HG03280 (cell line): ENCODE measurements at regions not wholly inside any gene's neighbourhood (a gene's known extent, or its start where the extent isn't known, plus 50 kb on each side); places are given as distances from the start of the nearest gene placed in this dataset.
"Not testable (repeated sequence)": the region's sequence is repeated elsewhere in the genome, so short reads cannot be mapped to it uniquely, and the experiment has no call there.

Experiments used
- ATAC-seq: cut with Tn5 transposase; IDR thresholded peaks from one replicate; pipeline ENCODE4 v1.9.1; 2021; ENCODE audit warnings: mild to moderate bottlenecking, moderate library complexity; ENCODE audit not compliant: unreplicated experiment

DNA sequence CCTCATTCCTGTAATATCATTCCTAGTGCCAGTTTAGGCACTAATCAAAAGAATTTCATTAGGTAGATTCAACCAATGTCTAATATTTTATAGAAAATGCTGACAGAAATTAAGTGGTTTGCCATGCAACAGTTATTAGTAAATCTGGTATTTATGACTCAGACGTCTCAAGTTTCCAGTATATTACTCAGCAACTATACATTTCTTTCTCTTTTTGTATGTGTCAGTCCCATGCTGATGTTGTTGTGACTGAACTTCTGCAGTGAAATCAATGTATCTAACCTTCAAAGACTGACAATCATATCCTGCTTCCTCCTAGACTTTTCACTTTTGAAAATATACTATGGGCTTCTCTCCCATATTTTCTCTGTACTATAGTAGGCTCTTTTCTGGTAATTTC is 822.5 kb downstream of the NR2F1-AS1 start:
- ATAC-seq, result no peak

DNA sequence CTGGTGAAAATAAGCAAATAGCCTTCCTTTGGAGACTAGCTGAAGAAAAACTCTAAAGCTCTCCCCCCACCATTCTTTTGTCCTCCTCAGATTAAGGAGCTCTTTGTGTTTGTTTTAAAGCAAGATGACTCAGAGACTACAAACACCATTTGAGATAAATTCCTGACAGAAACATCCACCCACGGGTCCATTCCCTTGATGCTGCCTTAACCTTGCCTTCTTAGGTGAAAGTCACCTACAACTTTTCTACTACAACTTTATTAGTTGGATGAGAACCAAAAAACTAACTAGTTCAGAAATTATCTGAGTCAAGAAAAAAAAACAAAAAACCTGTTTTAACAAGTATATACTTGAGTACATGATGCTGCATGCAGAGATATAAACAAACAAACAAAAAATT is 831.1 kb downstream of the NR2F1-AS1 start:
- no peak for ATAC-seq

DNA sequence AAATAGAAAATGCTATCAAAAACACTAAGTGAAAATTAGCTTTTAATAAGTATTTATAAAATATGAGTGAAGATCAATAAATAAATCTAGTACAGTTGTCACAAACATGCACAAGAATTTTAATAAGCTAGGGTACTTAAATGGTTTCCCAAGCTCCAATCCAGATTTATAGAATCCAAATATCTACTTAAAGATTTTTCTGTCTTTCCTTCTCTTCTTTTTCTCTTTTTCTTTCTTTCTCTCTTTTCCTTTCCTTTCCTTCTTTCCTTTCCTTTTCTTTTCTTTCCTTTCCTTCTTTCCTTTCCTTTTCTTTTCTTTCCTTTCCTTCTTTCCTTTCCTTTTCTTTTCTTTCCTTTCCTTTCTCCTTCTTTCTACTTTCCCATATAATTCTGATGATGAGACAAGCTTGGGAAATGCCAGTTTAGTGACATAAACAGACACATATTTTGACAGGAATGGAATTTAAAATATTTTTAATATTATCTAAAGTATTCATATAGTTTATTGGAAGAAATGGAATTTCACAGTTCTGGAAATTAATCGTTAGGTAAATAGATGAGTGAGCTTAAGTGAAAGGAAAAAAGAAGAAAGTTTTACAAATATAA is 832.8 kb downstream of the NR2F1-AS1 start:
- no peak for ATAC-seq

DNA sequence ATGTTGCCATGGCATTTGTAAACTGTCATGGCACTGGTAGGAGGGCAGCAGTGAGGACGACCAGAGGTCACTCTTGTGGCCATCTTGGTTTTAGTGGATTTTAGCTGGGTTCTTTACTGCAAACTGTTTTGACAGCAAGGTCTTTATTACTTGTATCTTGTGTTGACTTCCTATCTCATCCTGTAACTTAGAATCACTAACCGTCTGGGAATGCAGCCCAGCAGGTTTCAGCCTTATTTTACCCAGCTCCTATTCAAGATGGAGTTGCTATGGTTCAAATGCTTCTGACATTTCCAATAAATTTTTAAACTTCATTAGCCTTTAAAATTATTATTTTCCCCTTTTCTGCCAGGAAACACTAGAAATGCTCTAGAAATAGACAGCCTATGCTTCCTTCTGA is 839.1 kb downstream of the NR2F1-AS1 start:
- ATAC-seq, result no peak

DNA sequence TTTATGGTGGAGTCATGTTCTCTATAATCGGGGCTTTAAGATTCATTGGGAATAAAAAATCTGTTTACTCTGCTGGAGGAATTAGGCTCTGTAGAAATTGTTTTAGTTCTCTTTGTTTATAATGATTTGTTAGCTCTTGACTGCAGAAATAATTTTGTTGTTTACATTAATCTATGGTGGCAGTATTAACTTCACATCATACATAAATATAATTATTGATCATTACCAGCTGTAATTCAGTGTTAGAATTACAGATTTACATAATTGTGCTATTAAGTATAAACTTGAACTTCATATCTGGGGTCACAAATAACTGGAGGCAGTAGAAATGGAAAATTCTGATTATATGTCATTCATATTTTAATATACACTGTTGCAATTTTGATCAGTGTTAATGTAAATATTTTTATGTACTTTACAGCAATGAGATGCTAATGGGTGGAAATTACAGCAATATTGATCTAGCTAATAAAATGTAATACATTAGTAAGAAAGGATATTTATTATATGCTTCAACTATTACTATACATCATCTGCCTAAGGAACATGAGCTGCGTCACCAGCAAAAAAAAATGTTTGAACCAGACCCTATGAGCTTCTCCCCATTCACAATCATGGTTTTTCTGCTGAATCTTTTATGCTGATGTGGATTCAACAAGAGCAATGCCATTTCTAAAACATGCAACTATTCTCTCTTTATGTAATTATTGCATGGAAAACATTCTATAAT is 846.6 kb downstream of the NR2F1-AS1 start:
- no peak for ATAC-seq

DNA sequence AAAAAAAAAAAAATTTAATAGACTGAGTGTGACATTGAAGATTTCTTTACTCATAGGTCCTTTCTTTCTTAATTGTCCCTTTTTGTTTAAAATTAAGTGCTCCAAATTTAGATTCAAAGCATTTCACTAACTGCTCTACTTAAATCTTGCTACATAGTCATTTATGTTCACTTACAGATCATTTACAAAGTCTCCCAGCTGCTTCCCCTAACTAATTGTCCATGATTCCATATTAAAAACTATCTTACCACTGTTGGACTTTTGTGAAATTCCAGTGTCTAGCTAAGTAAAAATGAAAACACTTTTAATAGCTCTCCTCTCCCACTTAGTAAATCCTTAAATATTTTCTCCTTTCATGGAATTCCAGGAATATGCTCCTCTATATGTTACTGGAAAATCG is 850.5 kb downstream of the NR2F1-AS1 start:
- no peak for ATAC-seq

DNA sequence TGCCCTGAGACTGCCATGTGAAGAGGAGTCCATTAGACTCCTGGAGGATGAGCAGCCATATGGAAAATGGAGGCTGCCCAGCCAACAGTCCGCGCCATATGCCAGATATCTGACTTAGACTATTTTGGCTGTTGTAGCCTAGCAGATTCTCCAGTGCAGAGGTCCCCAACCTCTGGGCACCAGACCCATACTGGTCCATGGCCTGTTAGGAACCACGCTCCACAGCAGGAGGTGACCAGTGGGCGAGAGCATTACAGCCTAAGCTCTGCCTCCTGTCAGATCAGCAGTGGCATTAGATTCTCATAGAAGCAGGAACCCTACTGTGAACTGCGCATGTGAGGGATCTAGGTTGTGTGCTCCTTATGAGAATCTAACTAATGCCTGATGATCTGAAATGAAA is 851.9 kb downstream of the NR2F1-AS1 start:
- ATAC-seq, result no peak

DNA sequence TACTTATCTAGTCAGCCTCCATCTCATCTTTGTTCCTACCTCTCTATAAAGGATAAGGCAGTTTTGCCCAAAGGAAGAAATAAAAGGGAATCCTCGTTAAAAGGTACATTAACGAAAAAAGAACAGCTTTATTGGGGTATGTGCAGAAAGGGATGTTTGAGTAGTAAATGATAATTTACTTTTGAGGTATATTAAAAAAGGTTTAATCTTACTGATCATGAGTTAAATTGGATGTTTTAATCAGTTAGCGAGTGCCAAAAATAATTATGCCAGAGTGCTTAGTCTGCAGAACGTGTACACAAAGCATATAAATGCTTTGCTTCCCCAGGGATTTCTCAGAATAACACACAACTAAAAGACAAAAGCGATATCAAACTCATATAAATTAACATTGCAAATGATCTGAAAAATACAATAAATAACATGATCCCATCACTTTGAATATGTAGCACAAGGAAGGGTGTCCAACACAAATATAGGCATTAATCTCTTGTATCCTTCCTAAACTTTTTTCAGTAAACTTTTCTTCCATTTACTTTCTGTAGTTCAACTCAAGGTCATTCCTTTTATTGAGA is 865.0 kb downstream of the NR2F1-AS1 start:
- ATAC-seq, result no peak

DNA sequence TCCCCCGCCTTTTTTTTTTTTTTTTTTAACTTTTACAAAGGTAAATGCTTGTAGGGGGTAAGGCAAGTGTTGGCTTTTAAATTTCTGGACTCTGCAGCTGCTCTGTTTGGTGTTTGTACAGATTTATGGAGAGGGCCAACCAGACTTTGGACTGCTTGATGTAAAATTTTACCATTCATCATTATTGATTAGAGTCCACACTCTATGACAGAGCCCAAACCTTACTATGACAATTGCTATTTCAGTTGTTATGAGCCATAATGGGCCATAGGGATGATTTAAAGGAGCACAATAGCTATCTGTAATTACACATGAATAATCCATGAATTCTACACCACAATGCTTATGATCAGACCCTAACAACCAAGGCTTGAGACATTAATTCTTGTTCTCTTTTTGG is 867.2 kb downstream of the NR2F1-AS1 start:
- ATAC-seq, result no peak

DNA sequence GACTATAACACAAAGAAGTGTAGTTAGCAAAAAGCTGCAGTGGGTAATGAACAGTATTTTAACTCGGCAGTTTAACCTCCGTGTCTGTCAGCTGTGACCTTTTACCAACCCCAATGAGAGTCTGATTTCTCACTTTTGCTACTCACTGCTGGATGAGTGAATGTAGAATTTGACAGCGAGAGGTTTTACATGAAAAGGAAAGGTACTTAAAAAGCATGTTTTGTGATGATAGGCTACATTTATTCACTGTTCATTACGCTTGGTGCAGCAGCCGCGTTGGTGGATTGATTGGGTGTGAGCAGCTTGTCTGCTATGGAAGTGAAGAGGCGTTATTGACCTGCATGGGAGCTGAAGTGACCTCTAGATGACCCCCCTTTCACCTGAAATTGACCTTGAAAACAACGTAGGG is 867.7 kb downstream of the NR2F1-AS1 start:
- ATAC-seq, result no peak

DNA sequence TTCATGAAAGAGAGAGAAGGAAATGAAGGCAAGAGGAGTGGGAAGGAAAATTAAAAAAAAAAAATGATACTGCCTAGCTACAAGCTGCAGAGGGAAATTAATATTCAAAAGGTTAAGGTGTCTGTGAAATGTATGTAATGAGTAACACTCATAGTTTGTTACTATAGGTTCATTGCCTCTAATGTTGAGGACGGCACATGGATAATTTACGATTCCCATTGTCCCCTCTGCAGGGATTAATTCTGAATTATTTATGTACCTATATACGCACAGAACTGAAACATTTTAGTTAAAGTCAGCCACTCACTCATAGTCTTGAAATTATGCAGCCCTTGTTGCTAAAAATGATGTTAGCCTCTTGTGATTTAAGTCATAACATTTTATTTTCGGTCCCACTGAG is 869.1 kb downstream of the NR2F1-AS1 start:
- ATAC-seq, result no peak

DNA sequence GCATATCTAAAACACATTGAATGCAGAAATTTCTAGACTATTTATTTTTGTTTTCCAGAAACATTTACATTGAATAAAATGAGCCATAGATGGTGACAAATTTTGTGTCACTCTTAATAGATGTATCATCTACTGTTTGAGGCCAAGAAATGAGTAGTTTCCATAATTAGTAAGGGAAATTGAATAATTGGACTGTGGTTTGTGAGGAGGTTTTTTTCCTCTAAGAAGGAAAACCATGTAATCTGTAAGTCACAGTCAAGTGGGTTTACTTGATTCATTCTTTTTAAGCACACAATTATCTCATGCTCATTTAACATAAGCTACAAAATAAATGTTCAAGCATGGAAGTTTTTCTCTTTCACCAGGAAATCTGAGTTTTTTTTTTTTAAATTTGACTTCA is 876.4 kb downstream of the NR2F1-AS1 start:
- ATAC-seq, result no peak

DNA sequence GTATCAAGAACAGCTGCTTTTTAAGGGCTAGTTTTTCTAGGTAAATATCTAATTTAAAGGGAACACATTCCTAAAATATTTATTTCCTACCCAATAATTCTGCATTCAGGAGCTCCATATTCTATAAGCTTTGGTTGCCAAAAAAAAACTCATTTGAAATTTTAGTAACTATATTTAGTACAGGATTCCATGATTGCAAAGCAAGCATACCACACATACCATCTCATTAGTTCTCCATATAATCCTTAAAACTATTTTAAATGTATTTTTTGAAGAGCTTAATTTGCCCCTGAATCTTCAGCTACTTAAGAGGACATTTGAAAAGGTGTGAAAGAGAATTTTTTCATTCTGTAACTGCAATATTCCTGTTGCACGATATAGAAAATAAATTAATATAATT is 877.0 kb downstream of the NR2F1-AS1 start:
- ATAC-seq, result no peak

DNA sequence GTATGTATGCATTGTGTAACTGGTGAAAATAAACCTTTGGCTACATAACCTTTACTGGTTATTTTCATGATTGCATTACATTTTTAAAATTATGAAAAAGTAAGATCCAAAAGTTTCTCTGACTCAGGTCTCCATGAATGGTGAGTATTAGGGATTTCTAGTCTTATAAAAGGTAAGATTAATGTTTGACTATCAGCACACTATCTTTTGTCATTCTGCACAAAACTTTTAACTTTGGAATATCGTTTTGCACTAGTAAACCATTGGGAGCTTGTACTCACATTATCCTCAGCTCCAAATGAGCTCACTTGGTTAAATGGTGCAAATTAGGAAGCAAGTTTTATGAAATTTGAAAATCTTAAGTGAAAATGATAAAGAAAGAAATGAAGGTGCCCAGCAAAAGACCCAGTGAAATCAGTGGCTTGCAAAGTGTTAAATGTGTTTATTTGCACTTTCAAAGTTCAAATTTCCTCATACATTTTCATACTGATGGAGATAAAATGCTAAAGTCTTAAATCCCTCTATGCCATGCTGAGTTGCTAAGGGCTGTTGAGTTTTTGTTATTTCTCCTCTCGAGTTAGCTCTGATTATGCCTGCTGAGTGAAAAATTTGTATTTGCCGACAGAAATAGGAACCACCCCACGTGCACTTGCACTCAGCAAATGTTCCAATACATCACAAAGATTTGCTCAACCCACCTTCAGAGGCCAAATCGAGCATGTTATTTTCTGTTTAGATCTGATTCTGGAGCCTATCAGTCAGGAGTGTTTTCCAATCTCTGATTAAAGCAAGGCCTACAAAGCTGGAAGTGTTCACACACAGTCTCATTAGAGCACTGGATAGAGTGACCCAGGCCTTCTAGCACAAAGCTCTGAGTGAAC is 885.7 kb downstream of the NR2F1-AS1 start:
- no peak for ATAC-seq

DNA sequence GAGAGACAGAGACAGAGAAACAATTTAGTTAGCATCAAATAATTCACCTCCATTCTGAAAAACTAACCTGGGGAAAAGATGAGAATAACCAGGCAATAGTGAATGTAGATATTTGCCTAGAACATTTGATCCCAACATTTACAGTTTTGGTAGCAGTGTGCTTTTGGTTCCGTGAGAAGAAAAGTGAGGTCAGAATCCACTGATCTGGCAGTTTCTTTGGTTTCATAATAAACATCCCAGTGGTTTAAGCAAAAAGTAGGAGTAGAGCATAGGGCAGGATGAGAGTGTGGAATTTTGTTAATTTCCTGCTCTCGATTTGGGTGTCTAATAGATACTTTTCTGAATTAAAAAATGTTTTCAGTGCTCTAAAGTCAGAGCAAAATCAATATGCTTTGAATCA is 887.0 kb downstream of the NR2F1-AS1 start:
- no peak for ATAC-seq

DNA sequence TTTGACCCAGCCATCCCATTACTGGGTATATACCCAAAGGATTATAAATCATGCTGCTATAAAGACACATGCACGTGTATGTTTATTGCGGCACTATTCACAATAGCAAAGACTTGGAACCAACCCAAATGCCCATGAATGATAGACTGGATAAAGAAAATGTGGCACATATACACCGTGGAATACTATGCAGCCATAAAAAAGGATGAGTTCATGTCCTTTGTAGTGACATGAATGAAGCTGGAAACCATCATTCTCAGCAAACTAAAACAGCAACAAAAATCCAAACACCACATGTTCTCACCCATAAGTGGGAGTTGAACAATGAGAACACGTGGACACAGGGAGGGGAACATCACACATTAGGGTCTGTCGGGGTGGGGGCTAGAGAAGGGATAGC is 889.1 kb downstream of the NR2F1-AS1 start:
- not testable (repeated sequence) for ATAC-seq

DNA sequence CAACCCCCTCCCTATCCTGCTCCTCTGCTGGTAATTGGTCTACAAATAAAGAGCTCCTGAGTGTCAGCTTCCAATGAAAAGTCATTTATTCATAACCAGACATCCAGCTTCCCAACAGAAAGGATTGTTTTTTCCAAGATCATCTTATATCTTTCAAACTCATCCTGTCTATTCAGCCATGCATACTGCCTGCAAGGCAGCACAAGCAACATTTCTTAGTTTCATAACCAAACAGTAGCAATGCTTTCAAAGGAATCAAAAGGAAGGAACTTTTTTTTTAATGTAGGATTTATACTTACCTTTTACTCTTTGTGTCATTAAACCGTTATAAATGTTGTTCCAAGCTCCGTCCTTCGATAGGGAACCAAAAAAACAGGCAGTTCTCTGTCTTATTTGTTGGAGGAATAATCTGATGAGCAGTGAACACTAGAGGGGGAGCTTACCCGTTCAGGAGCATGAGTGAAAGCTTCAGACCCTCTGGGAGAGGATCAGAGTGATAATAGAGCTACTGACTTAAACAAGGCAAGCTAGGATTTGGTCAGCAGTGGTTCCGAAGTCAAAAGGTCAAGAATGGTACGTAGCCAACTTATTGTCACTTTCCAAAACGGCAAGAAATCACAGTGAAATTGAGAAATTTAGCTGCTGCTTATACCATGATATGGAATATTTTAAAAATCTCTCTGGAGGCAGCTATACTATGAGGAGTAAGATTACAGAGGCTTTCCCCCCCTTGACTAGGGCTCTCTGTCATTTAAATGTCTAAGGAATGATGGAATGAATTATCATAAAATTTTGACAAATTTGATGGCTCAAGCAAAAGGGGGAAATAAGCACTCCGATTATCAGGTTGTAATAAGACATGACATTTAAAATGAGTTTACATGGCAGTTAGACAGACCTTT is 892.9 kb downstream of the NR2F1-AS1 start:
- ATAC-seq, result no peak

DNA sequence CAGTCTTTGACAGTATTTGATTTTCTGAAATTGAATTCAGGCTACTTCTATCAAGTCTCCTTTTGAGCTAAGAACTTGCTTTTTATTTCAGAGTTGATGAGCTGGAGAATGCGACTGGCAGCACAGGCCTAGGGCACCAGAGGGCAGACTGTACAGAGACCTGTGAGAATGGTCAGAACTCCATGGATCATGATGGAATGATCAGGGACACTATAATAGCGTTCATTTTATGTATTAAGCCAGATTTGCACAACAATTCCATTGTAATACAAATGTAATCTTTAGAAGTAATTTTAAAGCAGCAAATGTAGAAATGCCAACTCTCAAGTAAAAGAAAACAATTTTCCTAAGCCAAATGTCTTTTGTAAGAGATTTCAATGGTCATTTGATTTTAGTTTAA is 902.4 kb downstream of the NR2F1-AS1 start:
- no peak for ATAC-seq

DNA sequence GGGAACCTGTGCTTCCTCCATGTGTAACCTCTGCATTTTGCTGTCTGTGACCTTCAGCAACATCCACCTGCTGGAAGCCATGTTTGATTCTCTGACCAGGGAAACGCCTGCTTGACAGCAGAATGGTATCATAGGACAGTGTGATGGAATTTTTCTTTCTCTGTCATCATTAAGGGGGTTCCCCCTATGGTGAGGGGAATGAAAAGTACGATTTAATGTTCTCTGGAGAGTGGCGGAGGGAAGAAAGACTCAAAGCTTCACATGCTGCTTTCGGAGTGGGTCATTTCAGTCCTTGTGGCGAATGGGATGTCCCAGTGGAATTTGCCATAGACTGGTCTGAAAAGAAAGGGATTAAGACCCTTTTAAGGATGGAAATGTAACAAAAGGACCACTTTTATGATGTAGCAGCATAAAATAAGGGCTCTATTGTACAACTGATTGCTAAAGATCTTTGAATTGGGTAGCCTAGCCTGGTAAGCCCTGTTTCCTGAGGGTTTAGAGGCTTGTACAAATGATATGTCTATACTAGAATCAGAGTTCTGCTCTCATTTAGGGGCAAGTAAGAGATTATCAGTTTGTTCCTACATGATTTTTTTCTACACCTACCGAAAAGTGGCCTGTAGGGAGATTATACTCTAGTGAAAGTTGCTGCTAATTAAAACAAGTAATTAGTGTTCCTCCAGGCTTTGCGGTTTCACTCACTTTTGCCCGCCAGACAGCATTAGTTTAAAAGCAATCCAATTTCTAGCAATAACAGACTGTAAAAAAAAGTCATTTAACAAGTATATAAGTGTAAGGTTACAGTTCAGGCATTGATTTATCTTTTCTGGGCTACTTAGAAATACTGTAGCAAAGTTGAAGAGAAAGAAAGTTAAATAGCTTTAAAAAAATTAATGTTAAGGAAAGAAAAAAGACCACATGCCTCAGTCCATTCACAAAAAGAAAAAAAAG is 904.5 kb downstream of the NR2F1-AS1 start:
- no peak for ATAC-seq
